ENCODE measurements at regions not wholly inside any gene's neighbourhood (a gene's known extent, or its start where the extent isn't known, plus 50 kb on each side); places are given as distances from the start of the nearest gene placed in this dataset.

- ATAC-seq (ENCODE audit: poor library complexity), result no peak
- Histone ChIP-seq H3K4me1 (ENCODE audit: insufficient read depth, low read length) (no peaks in the 10 kb centered on the region), H3K4me3 (ENCODE audit: low read length) (no peak overlapping the region), H3K9me3 (ENCODE audit: control insufficient read depth in 1 of 2, insufficient read depth in 1 of 2, low read length in 2 of 2) (no peaks in the 10 kb centered on the region), H3K27ac (ENCODE audit: low read depth in 1 of 2, low read length in 2 of 2) (no peak overlapping the region), H3K27me3 (ENCODE audit: control insufficient read depth in 1 of 2, insufficient read depth in 2 of 2, low read length in 2 of 2) (no peaks in the 10 kb centered on the region), H3K36me3 (ENCODE audit: insufficient read depth, low read length) (no peaks in the 10 kb centered on the region)
- intact Hi-C loops (cut with DNase I, micrococcal nuclease), result no loop called here
- POLR2A ChIA-PET, result no interaction called here
- no peaks in the 10 kb centered on the region for H3K27me3 Mint-ChIP-seq
- CTCF ChIA-PET, result no interaction called here
- no peaks in the 10 kb centered on the region for H3K9me3 Mint-ChIP-seq
- no peak overlapping the region for H3K27ac Mint-ChIP-seq
- no peak for TF ChIP-seq CTCF (IDR thresholded peaks at IDR 0.05)
- no peaks in the 10 kb centered on the region for H3K4me1 Mint-ChIP-seq (ENCODE audit: low read depth)
- H3K36me3 Mint-ChIP-seq (ENCODE audit: low read depth), result no peaks in the 10 kb centered on the region
- DNase-seq, result no peak
- no peak overlapping the region for H3K4me3 Mint-ChIP-seq
Observed at GRCh38 chr11:109121173-109121932, 300.6 kb upstream of the C11orf87 start.

- no peaks in the 10 kb centered on the region for H3K9me3 Mint-ChIP-seq
- Histone ChIP-seq H3K36me3 (ENCODE audit: insufficient read depth, low read length) (no peaks in the 10 kb centered on the region), H3K27me3 (ENCODE audit: control insufficient read depth in 1 of 2, insufficient read depth in 2 of 2, low read length in 2 of 2) (no peaks in the 10 kb centered on the region), H3K27ac (ENCODE audit: low read depth in 1 of 2, low read length in 2 of 2) (no peak overlapping the region), H3K4me3 (ENCODE audit: low read length) (no peak overlapping the region), H3K9me3 (ENCODE audit: control insufficient read depth in 1 of 2, insufficient read depth in 1 of 2, low read length in 2 of 2) (no peaks in the 10 kb centered on the region), H3K4me1 (ENCODE audit: insufficient read depth, low read length) (no peaks in the 10 kb centered on the region)
- no peaks in the 10 kb centered on the region for H3K36me3 Mint-ChIP-seq (ENCODE audit: low read depth)
- no peaks in the 10 kb centered on the region for H3K4me1 Mint-ChIP-seq (ENCODE audit: low read depth)
- no peak overlapping the region for H3K27ac Mint-ChIP-seq
- intact Hi-C loops (cut with DNase I, micrococcal nuclease), result no loop called here
- POLR2A ChIA-PET, result no interaction called here
- no peak for TF ChIP-seq CTCF (IDR thresholded peaks at IDR 0.05)
- CTCF ChIA-PET, result no interaction called here
- DNase-seq, result no peak
- no peaks in the 10 kb centered on the region for H3K27me3 Mint-ChIP-seq
- no peak for ATAC-seq (ENCODE audit: poor library complexity)
- no peak overlapping the region for H3K4me3 Mint-ChIP-seq
Observed at GRCh38 chr11:109123816-109124787, 297.9 kb upstream of the C11orf87 start.

- Histone ChIP-seq H3K27ac (ENCODE audit: low read depth in 1 of 2, low read length in 2 of 2) (no peak overlapping the region), H3K4me1 (ENCODE audit: insufficient read depth, low read length) (no peaks in the 10 kb centered on the region), H3K27me3 (ENCODE audit: control insufficient read depth in 1 of 2, insufficient read depth in 2 of 2, low read length in 2 of 2) (no peaks in the 10 kb centered on the region), H3K4me3 (ENCODE audit: low read length) (no peak overlapping the region), H3K36me3 (ENCODE audit: insufficient read depth, low read length) (no peaks in the 10 kb centered on the region), H3K9me3 (ENCODE audit: control insufficient read depth in 1 of 2, insufficient read depth in 1 of 2, low read length in 2 of 2) (no peaks in the 10 kb centered on the region)
- intact Hi-C loops (cut with DNase I, micrococcal nuclease), result no loop called here
- TF ChIP-seq CTCF (IDR thresholded peaks at IDR 0.05), result no peak
- Mint-ChIP-seq H3K36me3 (ENCODE audit: low read depth) (no peaks in the 10 kb centered on the region), H3K9me3 (no peaks in the 10 kb centered on the region), H3K27ac (no peak overlapping the region), H3K4me3 (no peak overlapping the region), H3K4me1 (ENCODE audit: low read depth) (no peaks in the 10 kb centered on the region), H3K27me3 (no peaks in the 10 kb centered on the region)
- DNase-seq, result no peak
- no peak for ATAC-seq (ENCODE audit: poor library complexity)
- ChIA-PET POLR2A (no interaction called here), CTCF (no interaction called here)
Observed at GRCh38 chr11:109130910-109131309, 291.1 kb upstream of the C11orf87 start.

Data from CD4-positive, alpha-beta T cell (primary cell).